8988T (cell line): ENCODE measurements at regions not wholly inside any gene's neighbourhood (a gene's known extent, or its start where the extent isn't known, plus 50 kb on each side); places are given as distances from the start of the nearest gene placed in this dataset.

ENCODE experiments used
- DNase-seq: peaks from one replicate; pipeline ENCODE4 v3.0.0; 2011

GRCh38 chr1:208421486-208421885 is 177.3 kb upstream of the PLXNA2 start:
- no peak for DNase-seq

- DNase-seq, result no peak
Observed at GRCh38 chr1:208423526-208423925, 179.3 kb upstream of the PLXNA2 start.

GRCh38 chr1:208425096-208425495 is 180.9 kb upstream of the PLXNA2 start:
- DNase-seq, result no peak

GRCh38 chr1:208430220-208430619 is 186.0 kb upstream of the PLXNA2 start:
- no peak for DNase-seq

- DNase-seq, result no peak
Observed at GRCh38 chr1:208431721-208432120, 187.5 kb upstream of the PLXNA2 start.

- no peak for DNase-seq
Observed at GRCh38 chr1:208432346-208432745, 188.2 kb upstream of the PLXNA2 start.

GRCh38 chr1:208433086-208433485 is 188.9 kb upstream of the PLXNA2 start:
- no peak for DNase-seq

GRCh38 chr1:208433971-208434370 is 189.8 kb upstream of the PLXNA2 start:
- no peak for DNase-seq

GRCh38 chr1:208437401-208437800 is 193.2 kb upstream of the PLXNA2 start:
- DNase-seq, result no peak

GRCh38 chr1:208438112-208438699 is 194.0 kb upstream of the PLXNA2 start:
- DNase-seq, result no peak

- DNase-seq, result no peak
Observed at GRCh38 chr1:208445758-208446203, 201.6 kb upstream of the PLXNA2 start.

- no peak for DNase-seq
Observed at GRCh38 chr1:208446271-208446691, 202.1 kb upstream of the PLXNA2 start.

- no peak for DNase-seq
Observed at GRCh38 chr1:208448425-208448824, 204.2 kb upstream of the PLXNA2 start.

GRCh38 chr1:208449951-208450350 is 205.8 kb upstream of the PLXNA2 start:
- DNase-seq, result no peak

- no peak for DNase-seq
Observed at GRCh38 chr1:208450958-208451357, 206.8 kb upstream of the PLXNA2 start.

GRCh38 chr1:208455821-208456220 is 211.6 kb upstream of the PLXNA2 start:
- DNase-seq, result no peak

GRCh38 chr1:208456487-208456886 is 212.3 kb upstream of the PLXNA2 start:
- no peak for DNase-seq

- DNase-seq, result no peak
Observed at GRCh38 chr1:208460823-208461222, 216.6 kb upstream of the PLXNA2 start.

- DNase-seq, result no peak
Observed at GRCh38 chr1:208461680-208462079, 217.5 kb upstream of the PLXNA2 start.

GRCh38 chr1:208462761-208463160 is 218.6 kb upstream of the PLXNA2 start:
- no peak for DNase-seq

GRCh38 chr1:208465266-208465665 is 221.1 kb upstream of the PLXNA2 start:
- DNase-seq, result no peak

- no peak for DNase-seq
Observed at GRCh38 chr1:208465786-208466590, 221.8 kb upstream of the PLXNA2 start.

- no peak for DNase-seq
Observed at GRCh38 chr1:208467151-208467780, 223.1 kb upstream of the PLXNA2 start.

GRCh38 chr1:208475449-208475848 is 231.3 kb upstream of the PLXNA2 start:
- no peak for DNase-seq
